ENCODE measurements at regions not wholly inside any gene's neighbourhood (a gene's known extent, or its start where the extent isn't known, plus 50 kb on each side); places are given as distances from the start of the nearest gene placed in this dataset.

GRCh38 chr2:234218266-234219045 lies 168.0 kb downstream of the SPP2 start:
- H3K9me2 ChIP-seq (replicated peaks; ENCODE audit: insufficient read depth, low read length), result no peaks in the 10 kb centered on the region
- H2AFZ ChIP-seq (ENCODE audit: low read length), result no peak overlapping the region
- no peaks in the 10 kb centered on the region for H3F3A ChIP-seq (ENCODE audit: insufficient read depth, low read length)
- no peak for TF ChIP-seq EZH2phosphoT487 (IDR thresholded peaks at IDR 0.05; ENCODE audit: low read length)
- no peak for TF ChIP-seq EZH2 (optimal IDR thresholded peaks at IDR 0.05; ENCODE audit: low read depth, low read length)
- TF ChIP-seq, protein P1, sequence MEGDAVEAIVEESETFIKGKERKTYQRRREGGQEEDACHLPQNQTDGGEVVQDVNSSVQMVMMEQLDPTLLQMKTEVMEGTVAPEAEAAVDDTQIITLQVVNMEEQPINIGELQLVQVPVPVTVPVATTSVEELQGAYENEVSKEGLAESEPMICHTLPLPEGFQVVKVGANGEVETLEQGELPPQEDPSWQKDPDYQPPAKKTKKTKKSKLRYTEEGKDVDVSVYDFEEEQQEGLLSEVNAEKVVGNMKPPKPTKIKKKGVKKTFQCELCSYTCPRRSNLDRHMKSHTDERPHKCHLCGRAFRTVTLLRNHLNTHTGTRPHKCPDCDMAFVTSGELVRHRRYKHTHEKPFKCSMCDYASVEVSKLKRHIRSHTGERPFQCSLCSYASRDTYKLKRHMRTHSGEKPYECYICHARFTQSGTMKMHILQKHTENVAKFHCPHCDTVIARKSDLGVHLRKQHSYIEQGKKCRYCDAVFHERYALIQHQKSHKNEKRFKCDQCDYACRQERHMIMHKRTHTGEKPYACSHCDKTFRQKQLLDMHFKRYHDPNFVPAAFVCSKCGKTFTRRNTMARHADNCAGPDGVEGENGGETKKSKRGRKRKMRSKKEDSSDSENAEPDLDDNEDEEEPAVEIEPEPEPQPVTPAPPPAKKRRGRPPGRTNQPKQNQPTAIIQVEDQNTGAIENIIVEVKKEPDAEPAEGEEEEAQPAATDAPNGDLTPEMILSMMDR (IDR thresholded peaks at IDR 0.05; ENCODE audit: low read length), result no peak
- no peaks in the 10 kb centered on the region for H3K9me3 ChIP-seq (replicated peaks; ENCODE audit: insufficient read depth, low read length)
- H3K27me3 ChIP-seq (replicated peaks; ENCODE audit: insufficient read depth, low read length), result no peaks in the 10 kb centered on the region
- no peaks in the 10 kb centered on the region for H3K4me1 ChIP-seq (ENCODE audit: low read length)
- no peak overlapping the region for H3K4me2 ChIP-seq (ENCODE audit: low read depth, low read length)
- no peaks in the 10 kb centered on the region for H3K36me3 ChIP-seq (replicated peaks; ENCODE audit: insufficient read depth, low read length)
- H3K4me3 ChIP-seq (ENCODE audit: low read length), result no peak overlapping the region
- H4K20me1 ChIP-seq (ENCODE audit: insufficient read depth, low read length), result no peaks in the 10 kb centered on the region
- DNase-seq, result no peak
- no peak overlapping the region for H3K9ac ChIP-seq (ENCODE audit: low read length)
- no peaks in the 10 kb centered on the region for H3K79me2 ChIP-seq (ENCODE audit: low read length)
- no peak overlapping the region for H3K27ac ChIP-seq (ENCODE audit: low read length)

GRCh38 chr2:234212534-234212933 lies 162.0 kb downstream of the SPP2 start:
- TF ChIP-seq EZH2phosphoT487 (IDR thresholded peaks at IDR 0.05; ENCODE audit: low read length), result no peak
- TF ChIP-seq, protein P1 (IDR thresholded peaks at IDR 0.05; ENCODE audit: low read length), result no peak
- TF ChIP-seq EZH2 (optimal IDR thresholded peaks at IDR 0.05; ENCODE audit: low read depth, low read length), result no peak
- H4K20me1 ChIP-seq (ENCODE audit: insufficient read depth, low read length), result no peaks in the 10 kb centered on the region
- H3K9me2 ChIP-seq (replicated peaks; ENCODE audit: insufficient read depth, low read length), result no peaks in the 10 kb centered on the region
- no peak overlapping the region for H3K4me3 ChIP-seq (ENCODE audit: low read length)
- H3K9me3 ChIP-seq (replicated peaks; ENCODE audit: insufficient read depth, low read length), result no peaks in the 10 kb centered on the region
- no peaks in the 10 kb centered on the region for H3F3A ChIP-seq (ENCODE audit: insufficient read depth, low read length)
- no peak for DNase-seq
- no peak overlapping the region for H3K9ac ChIP-seq (ENCODE audit: low read length)
- no peaks in the 10 kb centered on the region for H3K79me2 ChIP-seq (ENCODE audit: low read length)
- no peaks in the 10 kb centered on the region for H3K27me3 ChIP-seq (replicated peaks; ENCODE audit: insufficient read depth, low read length)
- H3K4me1 ChIP-seq (ENCODE audit: low read length), result no peaks in the 10 kb centered on the region
- H3K36me3 ChIP-seq (replicated peaks; ENCODE audit: insufficient read depth, low read length), result no peaks in the 10 kb centered on the region
- no peak overlapping the region for H2AFZ ChIP-seq (ENCODE audit: low read length)
- H3K4me2 ChIP-seq (ENCODE audit: low read depth, low read length), result no peak overlapping the region
- no peak overlapping the region for H3K27ac ChIP-seq (ENCODE audit: low read length)

GRCh38 chr2:234211797-234212196 lies 161.3 kb downstream of the SPP2 start:
- Histone ChIP-seq H3K79me2 (ENCODE audit: low read length) (no peaks in the 10 kb centered on the region), H3K27ac (ENCODE audit: low read length) (no peak overlapping the region), H3K4me1 (ENCODE audit: low read length) (no peaks in the 10 kb centered on the region), H3K4me2 (ENCODE audit: low read depth, low read length) (no peak overlapping the region), H3K9ac (ENCODE audit: low read length) (no peak overlapping the region), H3K9me2 (replicated peaks; ENCODE audit: insufficient read depth, low read length) (no peaks in the 10 kb centered on the region), H3K9me3 (replicated peaks; ENCODE audit: insufficient read depth, low read length) (no peaks in the 10 kb centered on the region), H2AFZ (ENCODE audit: low read length) (no peak overlapping the region), H4K20me1 (ENCODE audit: insufficient read depth, low read length) (no peaks in the 10 kb centered on the region), H3K36me3 (replicated peaks; ENCODE audit: insufficient read depth, low read length) (no peaks in the 10 kb centered on the region), H3K27me3 (replicated peaks; ENCODE audit: insufficient read depth, low read length) (no peaks in the 10 kb centered on the region), H3F3A (ENCODE audit: insufficient read depth, low read length) (no peaks in the 10 kb centered on the region), H3K4me3 (ENCODE audit: low read length) (no peak overlapping the region)
- DNase-seq, result no peak
- no peak for TF ChIP-seq EZH2 (optimal IDR thresholded peaks at IDR 0.05; ENCODE audit: low read depth, low read length)
- TF ChIP-seq EZH2phosphoT487 (IDR thresholded peaks at IDR 0.05; ENCODE audit: low read length), result no peak
- TF ChIP-seq, protein P1 (IDR thresholded peaks at IDR 0.05; ENCODE audit: low read length), result no peak
